ENCODE measurements at regions not wholly inside any gene's neighbourhood (a gene's known extent, or its start where the extent isn't known, plus 50 kb on each side); places are given as distances from the start of the nearest gene placed in this dataset.
"Not testable (repeated sequence)": the region's sequence is repeated elsewhere in the genome, so short reads cannot be mapped to it uniquely, and the experiment has no call there.

- TF ChIP-seq CTCF, POLR2A (IDR thresholded peaks at IDR 0.05): not testable (repeated sequence)
Observed at GRCh38 chr9:41606961-41607547, 417.9 kb upstream of the ZNG1F start.
